ENCODE measurements at regions not wholly inside any gene's neighbourhood (a gene's known extent, or its start where the extent isn't known, plus 50 kb on each side); places are given as distances from the start of the nearest gene placed in this dataset.

GRCh38 chr2:106972782-106973181 is 86.8 kb upstream of the ST6GAL2 start:
- Histone ChIP-seq H3K36me3 (replicated peaks) (no peaks in the 10 kb centered on the region), H3K27me3 (replicated peaks) (no peaks in the 10 kb centered on the region), H3K27ac (no peak overlapping the region), H3K4me3 (ENCODE audit: low read depth, low read length) (no peak overlapping the region)
- TF ChIP-seq, protein P1, sequence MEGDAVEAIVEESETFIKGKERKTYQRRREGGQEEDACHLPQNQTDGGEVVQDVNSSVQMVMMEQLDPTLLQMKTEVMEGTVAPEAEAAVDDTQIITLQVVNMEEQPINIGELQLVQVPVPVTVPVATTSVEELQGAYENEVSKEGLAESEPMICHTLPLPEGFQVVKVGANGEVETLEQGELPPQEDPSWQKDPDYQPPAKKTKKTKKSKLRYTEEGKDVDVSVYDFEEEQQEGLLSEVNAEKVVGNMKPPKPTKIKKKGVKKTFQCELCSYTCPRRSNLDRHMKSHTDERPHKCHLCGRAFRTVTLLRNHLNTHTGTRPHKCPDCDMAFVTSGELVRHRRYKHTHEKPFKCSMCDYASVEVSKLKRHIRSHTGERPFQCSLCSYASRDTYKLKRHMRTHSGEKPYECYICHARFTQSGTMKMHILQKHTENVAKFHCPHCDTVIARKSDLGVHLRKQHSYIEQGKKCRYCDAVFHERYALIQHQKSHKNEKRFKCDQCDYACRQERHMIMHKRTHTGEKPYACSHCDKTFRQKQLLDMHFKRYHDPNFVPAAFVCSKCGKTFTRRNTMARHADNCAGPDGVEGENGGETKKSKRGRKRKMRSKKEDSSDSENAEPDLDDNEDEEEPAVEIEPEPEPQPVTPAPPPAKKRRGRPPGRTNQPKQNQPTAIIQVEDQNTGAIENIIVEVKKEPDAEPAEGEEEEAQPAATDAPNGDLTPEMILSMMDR (IDR thresholded peaks at IDR 0.05; ENCODE audit: low read depth, low read length, missing control alignments) = no peak
- in situ Hi-C loops (cut with HindIII; ENCODE audit: low pct_ligation_motif_present, low sequenced_read_pairs) = no loop called here
- peak; percentile 53 for DNase-seq

DNA sequence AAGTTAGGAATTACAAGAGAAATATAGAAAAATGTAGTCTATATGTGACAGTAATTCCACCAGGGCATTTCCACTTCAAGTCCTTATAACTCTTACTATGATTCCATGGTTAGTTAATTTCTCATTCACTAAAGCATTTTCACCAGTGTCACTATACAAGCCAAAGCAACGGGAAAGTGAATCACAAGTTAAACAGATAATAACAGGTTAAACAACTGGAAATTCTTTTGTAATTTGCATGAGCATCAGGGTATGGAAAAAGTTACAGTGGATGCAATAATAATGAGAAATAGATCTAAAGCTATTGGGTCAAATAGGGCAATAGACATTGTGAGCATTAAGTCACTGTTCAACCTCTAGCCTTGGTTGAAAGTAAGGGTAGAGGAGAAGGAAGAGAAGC is 88.9 kb upstream of the ST6GAL2 start:
- TF ChIP-seq, protein P1 (IDR thresholded peaks at IDR 0.05; ENCODE audit: low read depth, low read length, missing control alignments) = no peak
- Histone ChIP-seq H3K4me3 (ENCODE audit: low read depth, low read length) (no peak overlapping the region), H3K36me3 (replicated peaks) (no peaks in the 10 kb centered on the region), H3K27me3 (replicated peaks) (no peaks in the 10 kb centered on the region), H3K27ac (no peak overlapping the region)
- in situ Hi-C loops (cut with HindIII; ENCODE audit: low pct_ligation_motif_present, low sequenced_read_pairs) = no loop called here
- DNase-seq = no peak

DNA sequence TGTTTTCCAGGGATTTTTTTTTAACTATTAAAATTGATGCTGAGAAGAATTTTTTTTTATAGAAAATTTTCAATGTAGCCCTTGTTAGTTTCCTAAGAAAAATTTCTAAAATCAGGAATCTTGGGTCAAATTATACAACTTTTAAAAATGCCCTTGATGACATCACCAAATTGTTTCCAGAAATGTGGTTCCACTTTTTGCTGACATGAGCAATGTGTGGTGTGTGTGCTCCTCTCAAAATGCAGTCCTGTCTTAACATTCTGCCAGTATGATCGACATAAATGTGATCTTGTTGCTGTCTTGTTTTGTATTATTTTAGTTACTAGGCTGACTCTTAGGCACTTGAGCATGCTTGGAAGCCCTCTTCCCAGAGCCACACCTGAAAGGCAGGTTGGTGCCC is 89.7 kb upstream of the ST6GAL2 start:
- Histone ChIP-seq H3K36me3 (replicated peaks) (no peaks in the 10 kb centered on the region), H3K27me3 (replicated peaks) (no peaks in the 10 kb centered on the region), H3K27ac (no peak overlapping the region), H3K4me3 (ENCODE audit: low read depth, low read length) (no peak overlapping the region)
- TF ChIP-seq, protein P1 (IDR thresholded peaks at IDR 0.05; ENCODE audit: low read depth, low read length, missing control alignments) = no peak
- in situ Hi-C loops (cut with HindIII; ENCODE audit: low pct_ligation_motif_present, low sequenced_read_pairs) = no loop called here
- DNase-seq = no peak

DNA sequence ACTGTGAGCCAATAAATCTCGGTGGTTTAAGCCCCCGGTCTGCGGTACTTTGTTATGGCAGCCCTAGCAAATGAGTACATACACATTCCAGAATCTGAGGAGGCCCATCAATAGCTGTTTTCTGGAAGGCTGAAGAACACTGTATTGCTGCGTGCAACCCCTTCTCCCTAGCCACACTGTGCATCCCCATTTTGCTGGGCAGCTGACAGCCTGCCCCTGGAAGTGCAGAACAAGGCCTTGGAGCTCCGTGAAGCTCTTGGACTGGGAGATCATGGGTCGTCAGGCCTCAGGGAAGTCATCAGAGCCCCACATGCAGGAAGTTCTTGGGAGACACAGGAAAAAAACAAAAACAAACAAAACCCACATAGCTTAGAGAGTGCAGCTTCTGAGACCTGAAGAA is 90.6 kb upstream of the ST6GAL2 start:
- H3K27me3 ChIP-seq (replicated peaks) = no peaks in the 10 kb centered on the region
- TF ChIP-seq, protein P1 (IDR thresholded peaks at IDR 0.05; ENCODE audit: low read depth, low read length, missing control alignments) = no peak
- in situ Hi-C loops (cut with HindIII; ENCODE audit: low pct_ligation_motif_present, low sequenced_read_pairs) = no loop called here

DNA sequence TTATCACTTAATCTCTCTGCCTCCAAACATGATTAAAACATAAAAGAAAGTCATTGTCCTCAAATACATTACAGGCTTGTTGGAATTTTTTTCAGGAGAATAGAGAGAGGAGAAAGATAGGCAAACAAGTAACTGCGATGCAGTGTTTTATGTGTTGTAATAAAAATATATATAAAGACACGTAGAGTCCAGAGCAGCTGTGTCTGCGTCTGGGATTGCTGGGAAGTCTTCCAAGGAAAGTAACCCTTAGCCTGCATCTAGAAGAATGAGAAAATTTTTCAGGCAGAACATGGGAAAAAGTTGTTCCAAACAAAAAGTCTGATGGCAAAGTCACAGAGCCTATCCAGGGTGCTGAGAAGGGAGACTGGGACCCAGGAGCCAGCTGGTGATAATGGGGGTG is 91.8 kb upstream of the ST6GAL2 start:
- in situ Hi-C loops (cut with HindIII; ENCODE audit: low pct_ligation_motif_present, low sequenced_read_pairs) = no loop called here
- peak overlapping the region; percentile 80 for H3K27ac ChIP-seq
- no peaks in the 10 kb centered on the region for H3K36me3 ChIP-seq (replicated peaks)
- H3K27me3 ChIP-seq (replicated peaks) = no peaks in the 10 kb centered on the region
- peak; percentile 64 for DNase-seq
- TF ChIP-seq, protein P1 (IDR thresholded peaks at IDR 0.05; ENCODE audit: low read depth, low read length, missing control alignments) = no peak
- H3K4me3 ChIP-seq (ENCODE audit: low read depth, low read length) = no peak overlapping the region

More for the DNA sequence above, 90.6 kb upstream of the ST6GAL2 start:
- H3K27ac ChIP-seq = no peak overlapping the region
- no peak overlapping the region for H3K4me3 ChIP-seq (ENCODE audit: low read depth, low read length)
- DNase-seq = no peak
- H3K36me3 ChIP-seq (replicated peaks) = no peaks in the 10 kb centered on the region

- TF ChIP-seq, protein P1 (IDR thresholded peaks at IDR 0.05; ENCODE audit: low read depth, low read length, missing control alignments) = no peak
- in situ Hi-C loops (cut with HindIII; ENCODE audit: low pct_ligation_motif_present, low sequenced_read_pairs) = no loop called here
- no peak for DNase-seq
Observed at GRCh38 chr2:106978647-106979046, 92.7 kb upstream of the ST6GAL2 start.

More at GRCh38 chr2:106978647-106979046, 92.7 kb upstream of the ST6GAL2 start:
- H3K4me3 ChIP-seq (ENCODE audit: low read depth, low read length) = no peak overlapping the region
- H3K27me3 ChIP-seq (replicated peaks) = no peaks in the 10 kb centered on the region
- no peak overlapping the region for H3K27ac ChIP-seq
- no peaks in the 10 kb centered on the region for H3K36me3 ChIP-seq (replicated peaks)

All from brain microvascular endothelial cell (primary cell).